Pancreas (tissue), 10 donors: ENCODE measurements at regions not wholly inside any gene's neighbourhood (a gene's known extent, or its start where the extent isn't known, plus 50 kb on each side); places are given as distances from the start of the nearest gene placed in this dataset.

ENCODE experiments used
- ATAC-seq, 4 donors: fragments of 200-7000 bp; cut with Tn5 transposase; one replicate each; pipeline versions ENCODE4 v1.8.0 to v1.9.1; 2020; ENCODE audit warnings: mild to moderate bottlenecking in 4 of 4, moderate library complexity in 4 of 4
- DNase-seq, 6 donors: peaks; one replicate each; pipeline ENCODE4 v3.0.0-alpha.2; 2020
- FAIRE-seq: peaks from 2 replicates; lab custom pipeline; 2012; peaks lifted over from hg19 to GRCh38; lab: Jason Lieb, UNC
- H3K27ac ChIP-seq, 4 donors: fragments of 200-600 bp; sonication (generic); 1 replicate in 3 of 4; 2 replicates in 1 of 4; pipeline versions ENCODE4 v1.5.0 to v1.8.0; 2020
- H3K27me3 ChIP-seq, 4 donors: fragments of 200-600 bp; one replicate each; pipeline ENCODE4 v1.8.0; 2021
- H3K36me3 ChIP-seq, 3 donors: fragments of 200-600 bp; sonication (generic) in 1 of 3; one replicate each; pipeline versions ENCODE4 v1.5.0 to v1.8.0; 2020 to 2021
- H3K4me1 ChIP-seq, 3 donors: fragments of 200-600 bp; one replicate each; pipeline ENCODE4 v1.8.0; 2021
- H3K4me3 ChIP-seq, 4 donors: fragments of 200-600 bp; sonication (generic) in 2 of 4; one replicate each; pipeline versions ENCODE4 v1.5.0 to v1.8.0; 2020 to 2021
- H3K9me3 ChIP-seq, 4 donors: fragments of 200-600 bp; one replicate each; pipeline ENCODE4 v1.8.0; 2021
- CTCF ChIP-seq, 4 donors: fragments of 200-600 bp; sonication (generic) in 3 of 4; IDR thresholded peaks; one replicate each; pipeline versions ENCODE4 v1.5.0 to v1.8.0; 2021; ENCODE audit warnings: antibody characterized with exemption in 4 of 4
- WGBS, 2 donors: extraction: QIAGEN DNeasy Blood & Tissue Kit; methylation state at CpG; one replicate each; pipeline ENCODE4 v1.1.7; 2013; 5-methylcytosine and 5-hydroxymethylcytosine counted together
- intact Hi-C, 3 donors: fragments of 100-400 bp; cut with DNase I; formaldehyde crosslinking; loops; one replicate each; pipeline versions ENCODE4 v1.11.1 to v1.14.2; 2022
- donor health status: healthy with polysubstance abuse.
- donor health status: DM: no; HTN: no; CAD: no; lungs with moderate emphysema.
- donor health status: DM: no; HTN: no; CAD: no.
- donor health status: control.
- donor health status: control.
- donor health status: Bipolar disorder and iron deficiency.
- donor health status: DM: yes; HTN: yes; CAD: no.
- donor health status: DM: no; HTN: no; CAD: no.
- donor health status: DM: no; HTN: no; CAD: no.
- donor health status: DM: yes; HTN: yes; CAD: no.

- 92 to 94% methylated on average over 9 of the region's 9 CpGs for WGBS, 2 donors
- intact Hi-C loops: no loop called here
- TF ChIP-seq CTCF (IDR thresholded peaks at IDR 0.05): no peak
- Histone ChIP-seq H3K4me3 (no peak overlapping the region), H3K27ac (no peak overlapping the region), H3K27me3 (no peaks in the 10 kb centered on the region), H3K9me3 (no peaks in the 10 kb centered on the region), H3K36me3 (no peaks in the 10 kb centered on the region), H3K4me1 (no peaks in the 10 kb centered on the region)
- FAIRE-seq (no peak), ATAC-seq (no peak), DNase-seq (no peak)
Measured at GRCh38 chr9:86788456-86788855, 158.8 kb downstream of the GAS1 start.

GRCh38 chr9:86783884-86784283 is 163.4 kb downstream of the GAS1 start:
- ATAC-seq (peak in 1 of 4 donors; percentile 38), FAIRE-seq (no peak), DNase-seq (no peak)
- no peak for TF ChIP-seq CTCF (IDR thresholded peaks at IDR 0.05)
- H3K4me1 ChIP-seq: no peaks in the 10 kb centered on the region
- no peaks in the 10 kb centered on the region for H3K36me3 ChIP-seq
- H3K27me3 ChIP-seq: no peaks in the 10 kb centered on the region
- intact Hi-C loops: no loop called here
- 87 to 88% methylated on average over 3 of the region's 3 CpGs for WGBS, 2 donors
- no peaks in the 10 kb centered on the region for H3K9me3 ChIP-seq
- H3K27ac ChIP-seq: no peak overlapping the region
- no peak overlapping the region for H3K4me3 ChIP-seq

GRCh38 chr9:86782831-86783230 is 164.5 kb downstream of the GAS1 start:
- ATAC-seq: no peak
- TF ChIP-seq CTCF (IDR thresholded peaks at IDR 0.05): no peak
- no peak for FAIRE-seq
- H3K36me3 ChIP-seq: no peaks in the 10 kb centered on the region
- WGBS, 2 donors: 76 to 86% methylated on average over 2 of the region's 2 CpGs
- H3K9me3 ChIP-seq: no peaks in the 10 kb centered on the region
- H3K27ac ChIP-seq: no peak overlapping the region
- no peak overlapping the region for H3K4me3 ChIP-seq
- intact Hi-C loops: no loop called here
- no peaks in the 10 kb centered on the region for H3K27me3 ChIP-seq
- H3K4me1 ChIP-seq: no peaks in the 10 kb centered on the region
- DNase-seq: no peak

DNA sequence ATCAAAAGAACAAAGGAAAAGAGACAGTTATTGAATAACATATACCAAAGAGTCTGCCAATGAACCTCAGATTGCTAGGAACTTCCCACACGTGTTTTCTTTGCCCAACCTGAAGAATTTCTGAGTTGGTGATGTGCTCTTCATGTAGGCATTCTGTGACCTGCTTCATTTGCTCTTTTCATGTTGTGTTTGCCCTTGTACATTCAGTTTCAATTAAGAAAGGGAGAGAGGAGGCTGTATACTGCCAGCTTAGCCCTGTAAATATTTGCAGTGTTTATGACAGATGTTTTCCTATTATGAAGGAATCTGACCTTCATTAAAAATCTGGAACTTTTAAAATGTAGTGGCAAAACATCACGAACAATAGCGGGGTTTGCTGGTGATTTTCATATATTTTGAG is 168.5 kb downstream of the GAS1 start:
- no peaks in the 10 kb centered on the region for H3K9me3 ChIP-seq
- no peaks in the 10 kb centered on the region for H3K4me1 ChIP-seq
- DNase-seq: no peak
- H3K4me3 ChIP-seq: no peak overlapping the region
- WGBS, 2 donors: 86% methylated on average over 3 of the region's 3 CpGs
- H3K36me3 ChIP-seq: no peaks in the 10 kb centered on the region
- no peaks in the 10 kb centered on the region for H3K27me3 ChIP-seq
- H3K27ac ChIP-seq: no peak overlapping the region
- ATAC-seq: no peak
- TF ChIP-seq CTCF (IDR thresholded peaks at IDR 0.05): no peak
- intact Hi-C loops: no loop called here
- FAIRE-seq: no peak

DNA sequence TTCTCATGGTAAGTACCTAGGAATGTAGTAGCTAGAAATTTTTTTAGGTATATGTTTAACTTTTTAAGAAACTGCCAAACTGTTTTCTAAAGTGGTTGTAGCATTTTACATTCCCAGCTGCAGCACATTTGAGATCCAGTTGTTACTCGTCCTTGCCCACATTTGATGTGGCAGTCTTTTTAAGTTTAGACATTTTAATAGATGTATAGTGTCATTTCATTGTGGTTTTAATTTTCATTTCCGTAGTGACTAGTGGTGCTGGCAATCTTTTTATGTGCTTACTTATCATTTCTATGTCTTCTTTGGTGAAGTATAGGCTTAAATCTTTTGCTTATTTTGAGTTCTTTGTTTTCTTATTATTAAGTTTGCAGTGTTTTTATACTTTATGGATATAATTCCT is 171.6 kb downstream of the GAS1 start:
- FAIRE-seq: no peak
- ATAC-seq: no peak
- no peak for TF ChIP-seq CTCF (IDR thresholded peaks at IDR 0.05)

More for the DNA sequence above, 171.6 kb downstream of the GAS1 start:
- 81 to 85% methylated on average over 2 of the region's 2 CpGs for WGBS, 2 donors
- no peaks in the 10 kb centered on the region for H3K36me3 ChIP-seq
- no peaks in the 10 kb centered on the region for H3K4me1 ChIP-seq
- H3K9me3 ChIP-seq: no peaks in the 10 kb centered on the region
- no peak for DNase-seq
- H3K4me3 ChIP-seq: no peak overlapping the region
- intact Hi-C loops: no loop called here
- H3K27me3 ChIP-seq: no peaks in the 10 kb centered on the region
- H3K27ac ChIP-seq: no peak overlapping the region
